Hepatocyte (in vitro differentiated cells): ENCODE measurements at regions not wholly inside any gene's neighbourhood (a gene's known extent, or its start where the extent isn't known, plus 50 kb on each side); places are given as distances from the start of the nearest gene placed in this dataset.

Source experiments
- DNase-seq: peaks from one replicate; pipeline ENCODE4 v3.0.0-alpha.2; 2016; ENCODE audit warnings: low spot score
- H2AFZ ChIP-seq: fragments of 200-600 bp; sonication (generic); 2 replicates; pipeline ENCODE4 v1.6.0; 2016; ENCODE audit warnings: antibody characterized with exemption, mild to moderate bottlenecking
- H3K27ac ChIP-seq: fragments of 200-600 bp; sonication (generic); 2 replicates; pipeline ENCODE4 v1.5.1; 2016; ENCODE audit warnings: mild to moderate bottlenecking
- H3K27me3 ChIP-seq: fragments of 200-600 bp; sonication (generic); 2 replicates; pipeline ENCODE4 v1.6.1; 2016
- H3K36me3 ChIP-seq: fragments of 200-600 bp; sonication (generic); replicated peaks from 2 replicates; pipeline ENCODE4 v1.5.1; 2016; ENCODE audit warnings: low read depth; ENCODE audit not compliant: insufficient read depth
- H3K4me1 ChIP-seq: fragments of 200-600 bp; sonication (generic); 2 replicates; pipeline ENCODE4 v1.5.1; 2016; ENCODE audit warnings: mild to moderate bottlenecking, moderate library complexity; ENCODE audit not compliant: insufficient read depth
- H3K4me2 ChIP-seq: fragments of 200-600 bp; sonication (generic); 2 replicates; pipeline ENCODE4 v1.6.0; 2016
- H3K4me3 ChIP-seq: fragments of 200-600 bp; sonication (generic); 2 replicates; pipeline ENCODE4 v1.5.1; 2016; ENCODE audit warnings: mild to moderate bottlenecking
- H3K79me2 ChIP-seq: fragments of 200-600 bp; sonication (generic); 2 replicates; pipeline ENCODE4 v1.6.0; 2017; ENCODE audit warnings: mild to moderate bottlenecking
- H3K9me2 ChIP-seq: fragments of 200-600 bp; sonication (generic); replicated peaks from 2 replicates; pipeline ENCODE4 v1.6.0; 2017; ENCODE audit warnings: mild to moderate bottlenecking; ENCODE audit not compliant: insufficient read depth
- H3K9me3 ChIP-seq: fragments of 200-600 bp; sonication (generic); 2 replicates; pipeline ENCODE4 v1.5.1; 2016; ENCODE audit warnings: low read depth, mild to moderate bottlenecking
- H4K20me1 ChIP-seq: fragments of 200-600 bp; sonication (generic); 2 replicates; pipeline ENCODE4 v1.6.0; 2016; ENCODE audit warnings: mild to moderate bottlenecking; ENCODE audit not compliant: insufficient read depth, poor library complexity, severe bottlenecking
- EZH2 ChIP-seq: fragments of 200-600 bp; sonication (generic); IDR thresholded peaks from 2 replicates; pipeline ENCODE4 v1.6.1; 2016; ENCODE audit warnings: antibody characterized with exemption, mild to moderate bottlenecking, borderline replicate concordance
- EZH2phosphoT487 ChIP-seq: fragments of 200-600 bp; sonication (generic); IDR thresholded peaks from one replicate; pipeline ENCODE4 v1.6.1; 2018; ENCODE audit warnings: antibody characterized with exemption, mild to moderate bottlenecking, low read depth, moderate library complexity; ENCODE audit not compliant: unreplicated experiment, severe bottlenecking
- WGBS: methylation state at CpG from one replicate; pipeline ENCODE4 v1.1.6; 2016; ENCODE audit warnings: low lambda C conversion rate; ENCODE audit errors: missing lambda C conversion rate; 5-methylcytosine and 5-hydroxymethylcytosine counted together
- TF ChIP-seq, protein P1 (sequence below): fragments of 200-600 bp; sonication (generic); IDR thresholded peaks from 2 replicates; pipeline ENCODE4 v1.5.1; 2016; ENCODE audit warnings: antibody characterized with exemption, mild to moderate bottlenecking; ENCODE audit not compliant: poor library complexity

DNA sequence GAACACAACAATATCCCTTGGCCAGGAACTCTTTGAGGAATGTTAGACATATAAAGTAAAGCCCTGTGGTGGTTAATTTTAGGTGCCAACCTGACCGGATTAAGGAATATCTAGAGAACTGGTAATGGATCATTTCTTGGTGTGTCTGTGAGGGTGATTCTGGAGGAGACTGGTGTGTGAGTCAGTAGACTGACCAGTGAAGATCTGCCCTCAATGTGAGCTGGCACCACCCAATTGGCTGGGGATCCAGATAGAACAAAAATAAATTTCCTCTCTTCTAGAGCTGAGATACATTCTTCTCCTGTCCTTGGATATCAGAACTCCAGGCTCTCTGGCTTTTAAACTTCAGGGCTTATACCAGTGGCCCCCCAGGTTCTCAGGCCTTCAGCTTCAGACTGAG, 56.2 kb upstream of the TNPO1 start:
- Histone ChIP-seq H3K9me3 (no peaks in the 10 kb centered on the region), H3K27me3 (no peaks in the 10 kb centered on the region), H3K9me2 (no peaks in the 10 kb centered on the region), H2AFZ (no peak overlapping the region), H3K4me2 (no peak overlapping the region), H3K36me3 (no peaks in the 10 kb centered on the region), H3K27ac (no peak overlapping the region), H4K20me1 (no peaks in the 10 kb centered on the region), H3K4me1 (no peaks in the 10 kb centered on the region), H3K79me2 (no peaks in the 10 kb centered on the region), H3K4me3 (no peak overlapping the region)
- TF ChIP-seq, protein P1, sequence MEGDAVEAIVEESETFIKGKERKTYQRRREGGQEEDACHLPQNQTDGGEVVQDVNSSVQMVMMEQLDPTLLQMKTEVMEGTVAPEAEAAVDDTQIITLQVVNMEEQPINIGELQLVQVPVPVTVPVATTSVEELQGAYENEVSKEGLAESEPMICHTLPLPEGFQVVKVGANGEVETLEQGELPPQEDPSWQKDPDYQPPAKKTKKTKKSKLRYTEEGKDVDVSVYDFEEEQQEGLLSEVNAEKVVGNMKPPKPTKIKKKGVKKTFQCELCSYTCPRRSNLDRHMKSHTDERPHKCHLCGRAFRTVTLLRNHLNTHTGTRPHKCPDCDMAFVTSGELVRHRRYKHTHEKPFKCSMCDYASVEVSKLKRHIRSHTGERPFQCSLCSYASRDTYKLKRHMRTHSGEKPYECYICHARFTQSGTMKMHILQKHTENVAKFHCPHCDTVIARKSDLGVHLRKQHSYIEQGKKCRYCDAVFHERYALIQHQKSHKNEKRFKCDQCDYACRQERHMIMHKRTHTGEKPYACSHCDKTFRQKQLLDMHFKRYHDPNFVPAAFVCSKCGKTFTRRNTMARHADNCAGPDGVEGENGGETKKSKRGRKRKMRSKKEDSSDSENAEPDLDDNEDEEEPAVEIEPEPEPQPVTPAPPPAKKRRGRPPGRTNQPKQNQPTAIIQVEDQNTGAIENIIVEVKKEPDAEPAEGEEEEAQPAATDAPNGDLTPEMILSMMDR, result no peak
- TF ChIP-seq EZH2, result no peak
- DNase-seq, result no peak
- WGBS, result 94% methylated on average over 1 of the region's 1 CpG

DNA sequence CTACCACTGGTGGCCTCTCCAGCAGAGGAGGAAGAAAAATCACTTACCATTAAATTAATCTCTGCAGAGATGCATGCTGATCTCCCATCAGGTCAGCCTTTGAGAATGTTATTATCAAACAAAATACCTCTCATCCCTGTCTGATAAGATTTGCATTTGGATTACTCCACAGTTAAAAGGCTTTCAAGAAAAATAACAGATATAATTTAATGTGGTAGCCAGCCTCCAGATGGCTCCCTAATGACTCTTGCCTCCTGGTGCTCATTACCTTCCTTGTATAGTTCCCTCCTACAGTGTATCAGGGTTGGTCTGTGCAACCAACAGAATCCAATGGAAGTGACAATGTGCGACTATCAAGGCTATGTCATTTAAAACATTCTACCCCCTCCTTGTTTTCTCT, 63.6 kb upstream of the TNPO1 start:
- Histone ChIP-seq H3K4me2 (no peak overlapping the region), H3K27me3 (no peaks in the 10 kb centered on the region), H3K4me3 (no peak overlapping the region), H3K79me2 (no peaks in the 10 kb centered on the region), H4K20me1 (no peaks in the 10 kb centered on the region), H2AFZ (no peak overlapping the region), H3K36me3 (no peaks in the 10 kb centered on the region), H3K27ac (no peak overlapping the region), H3K9me2 (no peaks in the 10 kb centered on the region), H3K4me1 (no peaks in the 10 kb centered on the region), H3K9me3 (no peaks in the 10 kb centered on the region)
- 81% methylated on average over 1 of the region's 1 CpG for WGBS
- TF ChIP-seq EZH2phosphoT487, result no peak
- TF ChIP-seq EZH2, result no peak
- TF ChIP-seq, protein P1, result no peak
- no peak for DNase-seq

DNA sequence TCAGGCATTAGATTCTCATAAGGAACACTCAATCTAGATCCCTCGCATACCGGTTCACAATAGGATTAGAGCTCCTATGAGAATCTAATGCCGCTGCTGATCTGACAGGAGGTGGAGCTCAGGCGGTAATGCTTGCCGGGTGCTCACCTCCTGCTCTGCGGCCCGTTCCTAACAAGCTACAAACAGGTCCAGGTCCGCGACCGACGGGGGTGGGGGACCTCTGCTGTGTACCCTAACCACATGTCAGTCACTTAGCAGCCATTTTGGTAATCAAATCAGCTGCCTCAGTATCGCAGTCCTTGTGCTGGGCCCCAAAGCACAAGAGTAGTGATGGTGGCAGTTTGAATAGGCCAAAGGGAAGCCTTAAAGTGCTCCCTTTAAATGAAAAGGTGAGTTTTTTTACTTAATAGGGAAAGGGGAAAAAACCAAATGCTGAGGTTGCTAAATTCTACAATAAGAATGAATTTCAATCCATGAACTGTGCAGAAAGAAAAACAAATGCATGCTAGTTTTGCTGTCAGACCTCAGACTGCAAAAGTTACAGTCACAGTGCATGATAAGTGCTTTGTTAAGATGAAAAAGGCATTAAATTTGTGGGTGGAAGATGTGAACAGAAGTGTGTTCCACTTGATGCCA, 67.0 kb upstream of the TNPO1 start:
- no peaks in the 10 kb centered on the region for H3K36me3 ChIP-seq
- no peak for DNase-seq
- 91% methylated on average over 12 of the region's 12 CpGs for WGBS
- no peaks in the 10 kb centered on the region for H3K79me2 ChIP-seq
- TF ChIP-seq EZH2phosphoT487, result no peak
- no peak for TF ChIP-seq EZH2
- TF ChIP-seq, protein P1, result no peak
- no peak overlapping the region for H3K4me2 ChIP-seq
- H3K27ac ChIP-seq, result no peak overlapping the region
- no peak overlapping the region for H3K4me3 ChIP-seq
- no peaks in the 10 kb centered on the region for H3K27me3 ChIP-seq
- no peaks in the 10 kb centered on the region for H4K20me1 ChIP-seq
- no peaks in the 10 kb centered on the region for H3K4me1 ChIP-seq
- H2AFZ ChIP-seq, result no peak overlapping the region
- H3K9me3 ChIP-seq, result no peaks in the 10 kb centered on the region
- H3K9me2 ChIP-seq, result no peaks in the 10 kb centered on the region

DNA sequence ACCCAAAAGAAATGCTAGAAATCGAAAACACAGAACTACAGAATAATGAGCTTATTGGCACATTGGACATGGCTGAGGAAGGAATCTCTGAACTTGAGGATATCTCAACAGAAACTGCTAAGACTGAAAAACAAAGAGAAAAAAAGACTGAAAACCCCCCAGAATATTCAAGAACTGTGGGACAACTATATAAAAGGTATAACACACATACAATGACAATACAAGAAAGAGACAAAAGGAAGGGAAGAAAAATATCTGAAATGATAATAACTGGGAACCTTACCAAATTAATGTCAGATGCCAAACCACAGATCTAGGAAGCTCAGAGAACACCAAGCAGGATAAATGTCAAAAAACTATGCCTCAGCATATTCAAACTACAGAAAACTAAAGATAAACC, 68.6 kb upstream of the TNPO1 start:
- no peaks in the 10 kb centered on the region for H3K79me2 ChIP-seq
- no peak overlapping the region for H3K27ac ChIP-seq
- 95% methylated on average over 1 of the region's 1 CpG for WGBS

More for the DNA sequence above, 68.6 kb upstream of the TNPO1 start:
- no peaks in the 10 kb centered on the region for H3K9me2 ChIP-seq
- H3K9me3 ChIP-seq, result no peaks in the 10 kb centered on the region
- no peaks in the 10 kb centered on the region for H3K36me3 ChIP-seq
- no peaks in the 10 kb centered on the region for H3K4me1 ChIP-seq
- no peak overlapping the region for H2AFZ ChIP-seq
- no peaks in the 10 kb centered on the region for H3K27me3 ChIP-seq
- H3K4me3 ChIP-seq, result no peak overlapping the region
- TF ChIP-seq EZH2 (no peak), EZH2phosphoT487 (no peak)
- TF ChIP-seq, protein P1, result no peak
- H4K20me1 ChIP-seq, result no peaks in the 10 kb centered on the region
- H3K4me2 ChIP-seq, result no peak overlapping the region
- DNase-seq, result no peak
